H1 (cell line): ENCODE measurements at regions not wholly inside any gene's neighbourhood (a gene's known extent, or its start where the extent isn't known, plus 50 kb on each side); places are given as distances from the start of the nearest gene placed in this dataset.

Experiments
- CTCF ChIA-PET: fragments of 300-600 bp; sonication (Branson Sonifier 250); formaldehyde crosslinking; loops from one replicate; lab custom pipeline; 2021; ENCODE audit not compliant: partially characterized antibody; lab: Charles Lee
- POLR2A ChIA-PET: fragments of 300-600 bp; sonication (Branson Sonifier 250); formaldehyde crosslinking; loops from one replicate; lab custom pipeline; 2021; ENCODE audit warnings: inconsistent platforms; ENCODE audit not compliant: partially characterized antibody; lab: Charles Lee
- DNase-seq, 2 experiments: peaks; one replicate each; pipeline versions ENCODE4 v3.0.0 to v3.0.0-alpha.2; 2010 to 2022; ENCODE audit warnings: low spot score in 2 of 2, low read depth in 1 of 2, mixed read lengths in 1 of 2
- FAIRE-seq: peaks from 2 replicates; lab custom pipeline; 2011; peaks lifted over from hg19 to GRCh38; lab: Jason Lieb, UNC
- H2AFZ ChIP-seq: 2 replicates; pipeline ENCODE4 v1.8.1; 2012; ENCODE audit warnings: low read length, inconsistent platforms
- H2AK5ac ChIP-seq: 2 replicates; pipeline ENCODE4 v1.6.1; 2013; ENCODE audit warnings: low read depth, low read length
- H2BK120ac ChIP-seq: replicated peaks from 2 replicates; pipeline ENCODE3; 2013; ENCODE audit warnings: low read depth, low read length, inconsistent platforms
- H2BK12ac ChIP-seq: 2 replicates; pipeline ENCODE4 v1.6.1; 2013; ENCODE audit warnings: low read depth, low read length
- H2BK15ac ChIP-seq: 2 replicates; pipeline ENCODE4 v1.6.1; 2013; ENCODE audit warnings: low read length
- H2BK20ac ChIP-seq: 2 replicates; pipeline ENCODE4 v1.6.1; 2013; ENCODE audit warnings: low read length
- H2BK5ac ChIP-seq: 2 replicates; pipeline ENCODE4 v1.6.1; 2013; ENCODE audit warnings: low read depth, low read length
- H3K14ac ChIP-seq: 2 replicates; pipeline ENCODE4 v1.6.1; 2013; ENCODE audit warnings: inconsistent platforms; ENCODE audit not compliant: insufficient read length
- H3K18ac ChIP-seq: 2 replicates; pipeline ENCODE4 v1.6.1; 2013; ENCODE audit warnings: low read length; ENCODE audit errors: extremely low read depth
- H3K23ac ChIP-seq: 2 replicates; pipeline ENCODE4 v1.6.1; 2013; ENCODE audit warnings: inconsistent platforms; ENCODE audit not compliant: insufficient read length
- H3K23me2 ChIP-seq: 2 replicates; pipeline ENCODE4 v1.6.1; 2013; ENCODE audit warnings: low read depth, low read length
- H3K27ac ChIP-seq: 2 replicates; pipeline ENCODE4 v1.6.1; 2011; ENCODE audit warnings: low read depth, low read length, inconsistent platforms
- H3K27me3 ChIP-seq, 4 experiments: replicated peaks in 1 of 4; 1 replicate in 1 of 4; 2 replicates in 3 of 4; pipeline versions ENCODE4 v1.6.1 to v1.8.1; 2011 to 2013; ENCODE audit warnings: low read length in 3 of 4, mild to moderate bottlenecking in 3 of 4, inconsistent platforms in 2 of 4, mixed read lengths in 2 of 4, moderate library complexity in 1 of 4; ENCODE audit not compliant: control insufficient read depth in 3 of 4, insufficient read depth in 3 of 4; ENCODE audit errors: extremely low read depth in 1 of 4
- H3K36me3 ChIP-seq, 4 experiments: 2 replicates each; pipeline versions ENCODE4 v1.6.1 to v1.8.1; 2011 to 2013; ENCODE audit warnings: mild to moderate bottlenecking in 4 of 4, low read length in 3 of 4, moderate library complexity in 2 of 4, control low read depth in 1 of 4, inconsistent platforms in 1 of 4; ENCODE audit not compliant: insufficient read depth in 4 of 4, control insufficient read depth in 2 of 4
- H3K4ac ChIP-seq: replicated peaks from 2 replicates; pipeline ENCODE3; 2013; ENCODE audit warnings: low read length, low read depth, mixed read lengths, inconsistent platforms; ENCODE audit not compliant: insufficient read length
- H3K4me1 ChIP-seq, 4 experiments: replicated peaks in 1 of 4; 1 replicate in 1 of 4; 2 replicates in 3 of 4; pipeline versions ENCODE4 v1.6.1 to v1.8.1; 2011 to 2013; ENCODE audit warnings: low read length in 3 of 4, inconsistent platforms in 2 of 4, mixed read lengths in 1 of 4; ENCODE audit not compliant: insufficient read depth in 4 of 4, control insufficient read depth in 3 of 4
- H3K4me2 ChIP-seq, 2 experiments: 2 replicates each; pipeline versions ENCODE4 v1.6.1 to v1.8.1; 2011 to 2013; ENCODE audit warnings: low read depth in 2 of 2, low read length in 2 of 2, control low read depth in 1 of 2, inconsistent platforms in 1 of 2, mild to moderate bottlenecking in 1 of 2; ENCODE audit not compliant: insufficient read depth in 1 of 2
- H3K4me3 ChIP-seq, 4 experiments: fragments of 200-600, 300-600 bp in 1 of 4; sonication (generic), shearing (Covaris generic), sonication (Bioruptor Twin) in 1 of 4; 2 replicates each; pipeline versions ENCODE4 v1.5.1 to v1.8.1; 2011 to 2016; ENCODE audit warnings: low read length in 4 of 4, low read depth in 3 of 4, control low read depth in 2 of 4, inconsistent platforms in 2 of 4, mild to moderate bottlenecking in 2 of 4, mixed read lengths in 1 of 4, moderate library complexity in 1 of 4; ENCODE audit not compliant: insufficient read depth in 2 of 4; ENCODE audit errors: extremely low read depth in 1 of 4
- H3K56ac ChIP-seq: replicated peaks from 2 replicates; pipeline ENCODE3; 2013; ENCODE audit warnings: low read depth, mild to moderate bottlenecking, mixed read lengths, low read length, inconsistent platforms; ENCODE audit not compliant: insufficient read length
- H3K79me1 ChIP-seq: 2 replicates; pipeline ENCODE4 v1.6.1; 2013; ENCODE audit warnings: low read depth, low read length, control low read depth
- H3K79me2 ChIP-seq, 2 experiments: 2 replicates each; pipeline versions ENCODE4 v1.6.1 to v1.8.1; 2012 to 2013; ENCODE audit warnings: low read length in 2 of 2, mild to moderate bottlenecking in 2 of 2, inconsistent platforms in 1 of 2; ENCODE audit not compliant: insufficient read depth in 2 of 2, control insufficient read depth in 1 of 2
- H3K9ac ChIP-seq, 4 experiments: replicated peaks in 1 of 4; 1 replicate in 1 of 4; 2 replicates in 3 of 4; pipeline versions ENCODE4 v1.6.1 to v1.8.1; 2011 to 2013; ENCODE audit warnings: low read depth in 3 of 4, low read length in 3 of 4, control low read depth in 2 of 4, mild to moderate bottlenecking in 2 of 4, moderate library complexity in 2 of 4, inconsistent platforms in 1 of 4; ENCODE audit errors: extremely low read depth in 1 of 4
- H3K9me3 ChIP-seq, 2 experiments: 2 replicates each; pipeline versions ENCODE4 v1.6.1 to v1.8.1; 2012 to 2013; ENCODE audit warnings: mild to moderate bottlenecking in 2 of 2, moderate library complexity in 2 of 2, control low read depth in 1 of 2, inconsistent platforms in 1 of 2, low read depth in 1 of 2, low read length in 1 of 2, mixed read lengths in 1 of 2; ENCODE audit not compliant: insufficient read depth in 2 of 2
- H4K20me1 ChIP-seq, 2 experiments: replicated peaks in 1 of 2; 2 replicates each; pipeline versions ENCODE3 to v1.8.1; 2011 to 2013; ENCODE audit warnings: inconsistent platforms in 2 of 2, low read length in 2 of 2, mild to moderate bottlenecking in 1 of 2; ENCODE audit not compliant: insufficient read depth in 2 of 2, control insufficient read depth in 1 of 2
- H4K5ac ChIP-seq: 2 replicates; pipeline ENCODE4 v1.6.1; 2013; ENCODE audit warnings: low read length, low read depth, mixed read lengths, inconsistent platforms; ENCODE audit not compliant: insufficient read length
- H4K8ac ChIP-seq: 2 replicates; pipeline ENCODE4 v1.8.0; 2013; ENCODE audit warnings: mild to moderate bottlenecking, moderate library complexity, low read length, inconsistent platforms; ENCODE audit not compliant: insufficient read depth; ENCODE audit errors: extremely low read depth
- H4K91ac ChIP-seq: replicated peaks from 2 replicates; pipeline ENCODE3; 2013; ENCODE audit warnings: low read length, mixed read lengths, inconsistent platforms; ENCODE audit not compliant: insufficient read length
- SP4 ChIP-seq: IDR thresholded peaks from 2 replicates; pipeline ENCODE4 v1.6.1; 2012; ENCODE audit warnings: low read length, inconsistent platforms
- TEAD4 ChIP-seq: IDR thresholded peaks from 2 replicates; pipeline ENCODE4 v1.6.1; 2012; ENCODE audit warnings: low read depth, low read length, inconsistent platforms, mixed read lengths
- WGBS, 2 experiments: shearing (Covaris generic) in 1 of 2; methylation state at CpG; one replicate each; pipeline versions ENCODE4 v1.1.6 to v1.1.7; 2013 to 2015; ENCODE audit warnings: low lambda C conversion rate in 2 of 2, mixed read lengths in 2 of 2, inconsistent platforms in 1 of 2, low coverage in 1 of 2, missing lambda C conversion rate in 1 of 2; ENCODE audit not compliant: insufficient replicate concordance in 2 of 2, insufficient coverage in 1 of 2, insufficient read length in 1 of 2; ENCODE audit errors: extremely low coverage in 1 of 2, missing lambda C conversion rate in 1 of 2; 5-methylcytosine and 5-hydroxymethylcytosine counted together
- TF ChIP-seq, protein P1 (sequence below), 3 experiments: IDR thresholded peaks; 1 replicate in 2 of 3; 2 replicates in 1 of 3; pipeline versions ENCODE4 v1.5.1 to v1.6.1; 2011; ENCODE audit warnings: low read length in 3 of 3, mild to moderate bottlenecking in 3 of 3, inconsistent platforms in 2 of 3, low read depth in 1 of 3, moderate library complexity in 1 of 3; ENCODE audit not compliant: insufficient read depth in 1 of 3; ENCODE audit errors: control extremely low read depth in 1 of 3

DNA sequence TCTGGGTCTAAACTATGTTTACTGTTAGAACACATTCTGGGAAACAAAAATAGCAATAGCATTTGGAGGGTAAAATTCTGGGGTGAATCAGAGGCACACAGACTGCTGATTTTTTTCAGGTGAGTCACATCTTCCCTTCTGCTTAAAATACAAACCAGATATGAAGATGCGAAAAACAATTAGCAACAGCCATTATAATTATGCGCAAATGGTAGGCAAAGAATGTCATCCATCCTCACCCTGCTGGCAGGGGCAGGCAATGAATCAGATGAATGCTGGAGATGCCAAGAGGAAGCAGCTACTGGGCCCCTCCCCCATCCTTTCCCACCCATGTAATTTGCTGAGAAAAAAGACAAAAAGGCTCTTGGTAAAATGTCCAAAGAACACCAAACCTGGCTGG is 282.9 kb downstream of the KLF5 start:
- no peak overlapping the region for H2AK5ac ChIP-seq
- no peak overlapping the region for H3K14ac ChIP-seq
- H3K23me2 ChIP-seq = no peaks in the 10 kb centered on the region
- H3K36me3 ChIP-seq = no peaks in the 10 kb centered on the region
- no peak overlapping the region for H2AFZ ChIP-seq
- H3K4me3 ChIP-seq = no peak overlapping the region
- no peak overlapping the region for H3K18ac ChIP-seq
- no peak overlapping the region for H3K56ac ChIP-seq
- no peaks in the 10 kb centered on the region; a peak in 1 of 4 replicates for H3K9me3 ChIP-seq
- FAIRE-seq = no peak
- H3K4me2 ChIP-seq = no peak overlapping the region
- no peak overlapping the region for H3K9ac ChIP-seq
- H3K4me1 ChIP-seq = peaks cover 0 to 4% (median 1%) of the 10 kb centered on the region in 4 experiments; a peak in 2 of 7 replicates
- 0 out of 2 replicates have a peak, but pooled peaks have one; percentile 54 for TF ChIP-seq TEAD4
- TF ChIP-seq, protein P1, sequence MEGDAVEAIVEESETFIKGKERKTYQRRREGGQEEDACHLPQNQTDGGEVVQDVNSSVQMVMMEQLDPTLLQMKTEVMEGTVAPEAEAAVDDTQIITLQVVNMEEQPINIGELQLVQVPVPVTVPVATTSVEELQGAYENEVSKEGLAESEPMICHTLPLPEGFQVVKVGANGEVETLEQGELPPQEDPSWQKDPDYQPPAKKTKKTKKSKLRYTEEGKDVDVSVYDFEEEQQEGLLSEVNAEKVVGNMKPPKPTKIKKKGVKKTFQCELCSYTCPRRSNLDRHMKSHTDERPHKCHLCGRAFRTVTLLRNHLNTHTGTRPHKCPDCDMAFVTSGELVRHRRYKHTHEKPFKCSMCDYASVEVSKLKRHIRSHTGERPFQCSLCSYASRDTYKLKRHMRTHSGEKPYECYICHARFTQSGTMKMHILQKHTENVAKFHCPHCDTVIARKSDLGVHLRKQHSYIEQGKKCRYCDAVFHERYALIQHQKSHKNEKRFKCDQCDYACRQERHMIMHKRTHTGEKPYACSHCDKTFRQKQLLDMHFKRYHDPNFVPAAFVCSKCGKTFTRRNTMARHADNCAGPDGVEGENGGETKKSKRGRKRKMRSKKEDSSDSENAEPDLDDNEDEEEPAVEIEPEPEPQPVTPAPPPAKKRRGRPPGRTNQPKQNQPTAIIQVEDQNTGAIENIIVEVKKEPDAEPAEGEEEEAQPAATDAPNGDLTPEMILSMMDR (IDR thresholded peaks at IDR 0.05; ENCODE audit: control extremely low read depth in 1 of 3, insufficient read depth in 1 of 3, low read depth in 1 of 3, low read length in 3 of 3) = peak in 1 of 3 experiments; percentile 7; a peak in 1 of 4 replicates
- TF ChIP-seq SP4 = no peak
- H3K79me1 ChIP-seq = no peaks in the 10 kb centered on the region
- H4K20me1 ChIP-seq = no peaks in the 10 kb centered on the region
- ChIA-PET CTCF (interaction anchor here (1.2 kb wide), 1 partner anchor 26 kb away, joined by 4 read pairs; no protein-coding TSS in a partner anchor), POLR2A (no interaction called here)
- H2BK120ac ChIP-seq = no peak overlapping the region
- H3K23ac ChIP-seq = no peak overlapping the region
- H2BK15ac ChIP-seq = no peak overlapping the region
- H4K5ac ChIP-seq = no peak overlapping the region
- no peak overlapping the region for H3K4ac ChIP-seq
- no peak overlapping the region for H4K8ac ChIP-seq
- 0 out of 2 replicates have a peak overlapping the region, but pooled peaks have one; percentile 30 for H2BK5ac ChIP-seq
- 73% methylated on average over 2 of the region's 2 CpGs; no CpG with 5 or more reads in 1 of the 2 experiments for WGBS, 2 experiments
- H2BK20ac ChIP-seq = no peak overlapping the region
- no peak overlapping the region for H3K27ac ChIP-seq
- 0 out of 2 replicates have a peak overlapping the region, but pooled peaks have one; percentile 27 for H2BK12ac ChIP-seq
- no peak for DNase-seq
- H3K79me2 ChIP-seq = no peaks in the 10 kb centered on the region
- no peak overlapping the region for H4K91ac ChIP-seq
- no peaks in the 10 kb centered on the region for H3K27me3 ChIP-seq
